Stromal cell of bone marrow (primary cell): ENCODE measurements at regions not wholly inside any gene's neighbourhood (a gene's known extent, or its start where the extent isn't known, plus 50 kb on each side); places are given as distances from the start of the nearest gene placed in this dataset.
A peak's percentile ranks its signal among the peaks of the same experiment; 100 is the strongest.
"Not testable (repeated sequence)": the region's sequence is repeated elsewhere in the genome, so short reads cannot be mapped to it uniquely, and the experiment has no call there.

Source experiments
- DNase-seq: peaks from one replicate; pipeline ENCODE4 v3.0.0-alpha.2; 2012; ENCODE audit warnings: low read depth

DNA sequence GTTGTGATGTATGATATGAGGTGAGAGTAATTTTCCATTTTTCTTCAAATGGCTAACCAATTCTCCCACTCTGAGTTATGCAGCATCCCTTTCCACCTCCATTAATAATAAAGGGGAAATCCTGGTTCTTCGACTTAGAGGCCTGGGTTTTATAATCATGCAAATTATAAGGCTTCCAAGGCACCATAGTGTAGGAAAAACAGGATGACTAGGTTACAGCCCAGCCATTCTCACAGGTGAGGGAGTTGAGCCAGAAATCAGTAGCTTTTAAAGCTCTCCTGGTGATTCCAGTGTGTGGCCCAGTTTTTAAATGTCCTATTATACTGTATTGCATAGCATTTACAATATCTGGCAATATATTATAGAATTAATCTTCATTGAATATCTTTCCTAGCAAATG, 203.1 kb downstream of the ARHGEF9 start:
- DNase-seq = no peak

DNA sequence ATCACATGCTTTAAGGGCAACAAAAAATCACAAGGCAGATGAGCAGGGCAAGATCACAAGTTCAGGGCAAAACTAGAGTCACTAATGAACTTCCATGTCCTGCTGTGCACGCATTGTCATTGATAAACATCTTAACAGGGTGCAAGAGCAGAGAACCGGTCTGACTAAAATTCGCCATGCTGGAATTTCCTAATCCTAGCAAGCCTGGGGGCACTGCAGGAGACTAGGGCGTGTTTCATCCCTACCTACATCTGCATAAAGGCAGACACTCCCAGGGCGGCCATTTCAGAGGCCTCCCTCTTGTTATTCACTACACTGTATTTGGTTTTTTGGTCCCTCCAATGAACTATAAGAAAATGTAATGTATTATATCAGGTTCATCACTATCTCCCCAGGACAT, 203.6 kb downstream of the ARHGEF9 start:
- no peak for DNase-seq

DNA sequence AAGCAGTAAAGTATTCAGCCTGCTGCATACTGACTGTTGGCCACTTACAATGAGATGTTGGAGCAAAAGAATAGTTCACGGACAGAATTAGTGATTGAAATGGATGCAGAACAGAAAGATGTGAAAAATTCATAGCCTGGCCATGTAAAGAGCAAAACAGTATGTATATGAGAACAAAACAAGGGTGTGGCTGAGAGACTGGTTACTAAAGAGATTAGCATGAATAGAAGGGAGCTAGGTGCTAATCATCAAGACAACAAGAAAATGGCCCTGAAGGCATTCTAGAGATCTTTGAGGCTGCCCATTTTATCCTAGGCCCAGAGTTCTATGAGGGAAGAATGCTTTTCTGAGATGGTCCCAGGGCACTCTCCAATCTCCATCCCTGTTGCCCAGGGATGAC, 208.5 kb downstream of the ARHGEF9 start:
- DNase-seq = no peak

DNA sequence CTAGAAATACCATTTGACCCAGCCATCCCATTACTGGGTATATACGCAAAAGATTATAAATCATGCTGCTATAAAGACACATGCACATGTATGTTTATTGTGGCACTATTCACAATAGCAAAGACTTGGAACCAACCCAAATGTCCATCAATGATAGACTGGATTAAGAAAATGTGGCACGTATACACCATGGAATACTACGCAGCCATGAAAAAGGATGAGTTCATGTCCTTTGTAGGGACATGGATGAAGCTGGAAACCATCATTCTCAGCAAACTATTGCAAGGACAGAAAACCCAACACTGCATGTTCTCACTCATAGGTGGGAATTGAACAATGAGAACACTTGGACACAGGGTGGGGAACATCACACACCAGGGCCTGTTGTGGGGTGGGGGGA, 209.3 kb downstream of the ARHGEF9 start:
- not testable (repeated sequence) for DNase-seq

DNA sequence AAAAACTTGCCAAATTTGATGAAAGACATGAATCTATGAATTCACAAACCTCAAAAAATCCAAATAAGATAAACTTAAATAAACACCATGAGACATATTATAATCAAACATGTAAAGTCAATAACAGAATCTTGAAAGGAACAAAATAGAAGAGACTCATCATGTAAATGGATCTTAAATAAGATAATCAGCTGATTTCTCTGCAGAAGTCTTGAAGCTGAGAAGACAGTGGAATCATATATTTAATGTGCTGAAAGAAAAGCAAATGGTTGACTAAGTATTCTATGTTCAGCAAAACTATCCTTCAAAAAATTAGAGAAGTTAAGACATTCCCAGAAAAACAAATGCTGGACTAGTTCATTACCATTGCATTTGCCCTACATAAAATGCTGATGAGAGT, 215.7 kb upstream of the SPIN4 start:
- no peak for DNase-seq

DNA sequence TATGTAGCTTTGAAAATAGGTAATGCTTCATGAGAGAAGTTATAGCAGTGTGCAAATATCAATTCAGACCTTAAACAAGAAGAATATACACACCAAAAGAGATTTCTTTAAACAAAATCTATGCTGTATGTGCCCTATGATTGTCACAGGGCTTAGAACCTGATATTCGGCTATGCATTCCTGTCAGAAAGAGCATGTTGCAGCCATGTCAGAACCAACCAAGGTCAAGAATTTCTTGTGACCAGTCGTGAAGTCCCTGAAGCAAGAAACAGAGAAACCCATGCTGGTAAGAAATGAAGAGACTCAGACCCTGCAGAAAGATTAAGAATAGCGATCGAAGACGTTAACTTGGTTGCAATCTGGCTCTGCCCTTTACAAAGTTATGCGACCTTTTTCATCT, 210.3 kb upstream of the SPIN4 start:
- no peak for DNase-seq

DNA sequence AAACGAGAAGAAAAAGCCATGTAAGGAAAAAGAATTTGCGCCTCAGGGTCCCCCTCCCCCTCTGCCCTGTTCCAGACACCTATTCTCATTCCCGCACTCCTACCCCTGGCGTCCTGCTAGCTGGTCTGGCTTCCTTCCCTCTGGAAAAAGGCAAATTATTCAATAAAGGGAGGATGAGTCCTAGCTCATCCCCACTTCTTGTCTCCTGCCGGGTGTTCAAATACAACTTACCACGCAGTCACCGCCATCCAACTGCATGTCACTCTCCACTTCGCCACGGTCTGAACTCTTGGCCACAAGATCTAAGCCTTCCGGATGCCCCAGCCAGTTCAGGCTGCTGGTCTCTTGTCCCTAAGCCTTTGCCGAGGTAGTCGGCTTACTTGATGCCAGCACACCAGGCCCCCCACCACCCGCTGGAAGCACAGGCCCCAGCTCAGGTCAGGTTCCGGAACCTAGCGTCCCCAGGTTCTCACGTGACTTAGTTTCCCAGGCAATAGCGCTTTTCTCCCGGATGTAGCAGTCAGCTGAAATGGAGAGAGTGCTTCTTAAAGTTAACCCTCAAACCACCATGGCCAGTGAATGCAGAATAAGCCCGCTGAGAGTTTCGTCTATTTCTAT, 209.6 kb upstream of the SPIN4 start:
- peak; percentile 49 for DNase-seq

DNA sequence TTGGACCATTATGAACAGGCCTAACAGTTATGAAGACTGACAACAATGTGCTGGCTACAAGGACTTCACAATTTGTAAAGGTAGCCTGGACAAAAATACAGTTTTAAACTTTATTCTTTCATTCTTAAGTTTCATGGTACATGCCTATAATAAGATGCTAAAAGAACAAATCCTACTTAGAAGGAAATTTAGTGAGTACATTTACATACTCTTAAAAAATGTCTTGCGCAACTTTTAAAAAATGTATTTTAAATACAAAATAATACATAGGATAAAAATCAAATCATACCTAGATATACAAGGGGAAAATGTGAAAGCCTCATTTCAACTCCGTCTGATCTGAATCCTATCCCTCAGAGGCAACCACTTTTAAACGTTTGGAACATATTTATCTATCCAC, 200.7 kb upstream of the SPIN4 start:
- DNase-seq = no peak

DNA sequence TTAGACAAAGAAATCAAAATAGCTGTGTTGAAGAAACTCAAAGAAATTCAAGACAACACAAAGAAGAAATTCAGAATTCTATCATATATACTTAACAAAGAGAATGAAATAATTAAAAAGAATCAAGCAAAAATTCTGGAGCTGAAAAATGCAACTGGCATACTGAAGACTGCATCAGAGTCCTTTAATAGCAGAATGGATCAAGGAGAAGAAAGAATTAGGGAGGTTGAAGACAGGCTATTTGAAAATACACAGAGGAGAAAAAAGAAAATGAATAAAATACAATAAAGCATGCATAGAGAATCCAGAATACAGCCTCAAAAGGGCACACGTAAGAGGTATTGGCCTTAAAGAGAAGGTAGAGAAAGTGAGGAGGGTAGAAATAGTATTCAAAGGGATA, 179.5 kb upstream of the SPIN4 start:
- no peak for DNase-seq

DNA sequence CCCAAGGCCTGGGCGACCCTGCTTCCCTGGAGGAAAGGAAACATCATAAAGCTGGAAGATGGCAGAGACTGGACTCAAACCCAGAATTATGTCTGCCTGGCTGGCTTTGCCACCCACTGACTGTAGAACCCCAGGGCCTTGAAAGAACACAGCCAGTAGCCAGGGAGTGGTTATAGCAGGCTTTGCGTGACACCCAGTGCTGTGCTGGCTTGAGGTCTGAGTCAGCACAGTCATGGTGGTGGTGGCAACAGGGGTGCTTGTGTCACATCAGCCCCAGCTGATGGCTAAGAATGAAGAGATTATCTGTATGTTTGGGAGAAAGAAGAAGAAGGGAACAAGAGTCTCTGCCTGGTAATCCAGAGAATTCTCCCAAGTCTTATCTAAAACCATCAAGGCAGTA, 178.8 kb upstream of the SPIN4 start:
- DNase-seq = no peak

DNA sequence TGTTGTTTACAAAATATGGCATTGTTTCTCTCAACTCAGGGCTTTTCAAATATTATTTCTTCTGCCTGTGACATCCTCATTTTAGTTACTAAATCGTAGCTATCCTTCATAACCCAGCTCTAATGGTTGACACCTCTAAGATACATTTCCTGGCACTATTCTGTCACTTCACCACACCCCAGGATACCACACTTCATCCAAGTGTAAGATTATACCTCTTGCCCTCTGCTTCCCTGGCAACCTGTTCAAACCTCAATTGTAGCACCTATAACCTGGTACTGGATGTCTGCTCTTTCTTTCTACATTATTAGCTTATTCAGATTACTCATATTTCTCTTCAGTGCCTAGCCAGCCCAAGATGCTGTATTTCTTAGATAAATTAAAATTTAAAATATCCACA, 175.7 kb upstream of the SPIN4 start:
- DNase-seq = no peak

DNA sequence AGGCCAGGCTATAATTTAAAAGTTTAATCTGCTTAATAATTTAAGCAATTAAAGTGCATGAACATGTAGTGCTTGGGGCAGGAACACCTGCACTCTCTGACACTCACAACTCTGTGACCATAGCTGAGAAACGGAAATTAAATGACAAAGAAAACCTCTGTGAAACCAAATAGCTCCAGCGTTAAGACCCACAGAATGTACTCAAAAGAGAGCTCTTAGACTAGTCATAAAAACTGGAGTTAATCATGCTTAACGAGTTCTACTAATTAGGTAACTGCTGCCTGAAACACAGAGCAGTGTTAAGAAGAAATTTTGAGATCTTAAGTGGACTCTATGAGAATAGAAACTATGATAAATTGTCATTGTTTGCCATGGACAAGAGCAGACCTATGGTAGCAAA, 174.4 kb upstream of the SPIN4 start:
- DNase-seq = no peak

DNA sequence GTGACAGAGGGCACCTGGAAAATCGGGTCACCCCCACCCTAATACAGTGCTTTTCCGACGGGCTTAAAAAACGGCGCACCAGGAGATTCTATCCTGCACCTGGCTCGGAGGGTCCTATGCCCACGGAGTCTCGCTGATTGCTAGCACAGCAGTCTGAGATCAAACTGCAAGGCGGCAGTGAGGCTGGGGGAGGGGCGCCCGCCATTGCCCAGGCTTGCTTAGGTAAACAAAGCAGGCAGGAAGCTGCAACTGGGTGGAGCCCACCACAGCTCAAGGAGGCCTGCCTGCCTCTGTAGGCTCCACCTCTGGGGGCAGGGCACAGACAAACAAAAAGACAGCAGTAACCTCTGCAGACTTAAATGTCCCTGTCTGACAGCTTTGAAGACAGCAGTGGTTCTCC, 168.2 kb upstream of the SPIN4 start:
- not testable (repeated sequence) for DNase-seq

DNA sequence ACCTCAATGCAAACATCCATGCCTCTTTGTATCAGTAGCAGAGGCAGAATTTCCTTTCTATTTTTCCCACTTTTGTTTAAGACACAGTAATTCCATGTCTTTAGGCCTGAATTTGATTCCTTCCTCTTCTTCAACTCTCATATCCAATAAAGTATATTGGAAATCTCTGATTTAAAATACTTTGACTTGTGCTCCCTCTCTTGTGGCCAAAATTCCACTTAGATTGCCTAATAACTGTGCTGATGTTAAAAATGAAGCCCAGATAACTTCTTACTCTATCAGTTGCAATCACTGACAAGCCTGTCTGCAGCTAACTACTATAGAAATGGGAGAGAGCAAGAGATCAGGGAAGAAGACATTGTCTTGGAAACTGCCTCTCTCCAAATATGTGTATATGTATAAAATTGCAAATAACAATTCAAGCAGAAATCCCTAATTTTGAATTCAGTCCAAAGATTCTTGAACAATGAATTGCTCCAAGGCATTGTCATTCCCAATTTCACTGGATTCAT, 163.5 kb upstream of the SPIN4 start:
- DNase-seq = no peak

DNA sequence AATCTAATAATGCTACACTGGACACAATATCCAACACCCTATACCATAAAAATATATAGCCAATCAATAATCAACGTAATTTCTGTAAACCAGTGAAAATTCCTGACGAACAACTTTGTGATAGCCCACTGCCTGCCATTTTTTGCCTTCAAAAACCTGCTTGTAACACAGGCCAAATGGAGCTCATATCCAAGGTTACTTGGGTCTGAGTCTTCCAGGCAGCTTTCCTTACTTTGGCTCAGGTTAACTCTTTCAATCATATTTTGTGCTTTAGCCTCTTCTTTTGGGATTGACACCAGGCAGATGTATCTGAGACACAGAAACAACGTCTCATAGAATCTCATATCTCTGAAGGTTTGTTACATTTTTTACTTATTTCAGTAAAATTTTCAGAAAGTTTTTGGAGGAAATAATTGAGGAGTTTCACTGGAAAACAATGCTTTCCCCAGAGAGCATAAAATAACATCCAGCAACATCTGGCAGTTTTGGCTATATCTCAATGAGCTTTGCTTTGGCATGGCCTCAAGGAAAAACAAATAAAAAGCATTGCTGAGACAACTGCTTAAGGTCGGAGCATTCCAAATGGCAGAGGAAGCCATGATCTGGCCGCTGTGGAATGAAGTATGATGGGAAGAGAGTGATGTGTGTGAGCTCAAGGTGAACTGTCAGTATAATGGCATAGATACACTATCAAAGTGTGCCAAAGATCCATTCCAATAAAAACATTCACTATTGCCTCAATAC, 162.9 kb upstream of the SPIN4 start:
- peak; percentile 64 for DNase-seq

DNA sequence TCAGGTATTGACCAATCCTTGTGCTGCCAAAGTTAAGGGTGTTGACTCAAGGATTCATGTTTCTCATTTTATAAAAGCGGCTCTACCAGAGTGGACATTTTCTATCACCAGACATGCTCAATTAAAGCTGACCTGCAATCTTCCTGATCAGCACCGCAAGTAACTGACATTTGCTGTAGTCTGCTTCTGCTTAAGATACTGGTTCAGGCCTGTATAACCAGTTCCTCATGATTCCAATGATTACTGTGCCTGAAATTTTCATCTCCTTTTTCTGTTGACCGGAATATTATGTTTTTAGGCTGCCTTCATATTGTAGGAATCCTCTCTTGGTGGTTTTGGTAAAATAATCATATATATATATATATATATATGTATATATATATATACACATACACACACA, 160.2 kb upstream of the SPIN4 start:
- DNase-seq = no peak

DNA sequence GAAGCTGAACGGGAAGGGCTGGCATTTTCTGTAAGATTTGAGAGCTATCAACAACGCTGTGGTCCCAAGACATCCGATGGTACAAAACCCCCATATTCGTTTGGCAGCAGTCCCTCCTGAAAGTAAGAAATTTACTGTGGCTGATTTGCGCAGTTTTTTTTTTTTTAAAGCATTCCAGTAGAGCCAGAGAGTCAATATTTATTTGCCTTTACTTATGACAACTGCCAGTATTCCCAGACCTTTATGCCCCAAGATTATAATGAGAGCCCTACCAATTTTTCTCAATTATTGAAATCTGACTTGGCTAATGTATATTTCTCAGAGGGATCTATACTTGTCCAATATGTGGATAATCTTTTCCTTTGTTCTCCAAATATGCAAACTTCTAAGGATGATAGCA, 157.5 kb upstream of the SPIN4 start:
- DNase-seq = no peak

DNA sequence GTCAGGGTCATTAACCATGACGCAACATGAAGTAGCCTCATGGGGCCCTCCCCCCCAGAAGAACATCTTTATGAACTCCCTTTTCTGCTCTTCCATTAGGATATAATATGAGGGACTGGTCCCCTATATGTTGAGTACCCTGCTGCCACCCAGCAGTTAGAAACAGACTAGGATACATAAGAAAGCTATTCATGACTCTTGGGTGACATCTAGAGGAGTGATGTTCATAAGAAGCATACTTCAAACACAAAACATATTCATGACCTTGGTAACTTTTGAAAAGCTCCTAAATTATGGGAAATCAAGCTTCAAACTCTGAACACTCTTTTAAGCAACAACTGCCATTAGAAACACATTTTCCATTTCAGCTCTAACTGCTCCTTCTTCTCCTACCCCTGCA, 155.2 kb upstream of the SPIN4 start:
- peak; percentile 13 for DNase-seq

DNA sequence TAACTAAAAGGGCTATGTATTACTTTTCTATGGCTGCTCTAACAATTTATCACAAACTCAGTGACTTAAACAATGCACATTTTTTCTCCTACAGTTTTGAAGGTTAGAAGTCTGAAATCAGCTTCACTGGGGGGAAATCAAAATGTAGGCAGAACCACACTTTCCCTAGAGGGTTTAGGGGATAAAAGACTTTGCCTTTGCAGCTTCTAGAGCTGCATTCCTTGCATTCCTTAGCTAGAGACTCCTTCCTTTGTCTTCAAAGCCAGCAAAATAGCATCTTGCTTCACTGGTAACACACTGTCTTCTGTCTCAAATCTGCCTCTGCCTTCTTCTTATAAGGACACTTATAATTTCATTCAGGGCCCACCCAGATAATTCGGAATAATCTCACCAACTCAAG, 152.4 kb upstream of the SPIN4 start:
- DNase-seq = no peak

DNA sequence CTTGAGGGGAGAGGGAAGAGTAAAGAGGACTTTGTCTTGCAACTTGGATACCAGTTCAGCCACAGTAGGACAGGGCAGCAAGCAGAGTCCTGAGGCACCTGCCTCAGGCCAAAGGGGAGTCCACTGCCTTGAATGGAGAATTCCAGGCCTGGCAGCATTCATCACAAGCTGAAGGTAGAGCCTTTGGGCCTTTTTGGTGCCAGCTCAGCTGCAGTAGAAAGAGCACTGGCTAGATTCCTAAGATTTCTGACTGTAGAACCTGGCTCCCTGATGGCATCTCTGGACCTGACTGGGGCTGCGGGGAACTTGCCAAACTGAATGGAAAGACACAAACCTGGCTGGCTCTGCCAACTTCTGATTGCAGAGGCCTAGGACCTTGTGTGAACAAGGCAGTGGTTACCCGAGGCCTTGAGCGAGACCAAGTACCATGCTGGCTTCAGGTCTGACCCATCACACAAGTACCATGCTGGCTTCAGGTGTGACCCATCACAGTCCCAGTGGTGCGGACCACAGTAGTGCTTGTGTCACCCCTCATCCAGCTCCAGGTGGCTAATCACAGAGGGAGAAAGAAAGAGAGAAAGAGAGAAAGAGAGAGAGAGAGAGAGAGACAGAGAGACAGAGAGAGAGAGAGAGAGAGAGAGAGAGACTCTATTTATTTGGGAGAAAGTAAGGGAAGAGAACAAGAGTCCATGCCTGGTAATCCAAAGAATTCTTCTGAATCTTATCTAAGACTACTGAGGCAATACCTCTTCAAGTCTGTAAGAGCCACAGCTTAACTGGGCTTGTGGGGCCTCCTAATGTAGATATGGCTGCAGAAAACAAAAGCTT, 137.6 kb upstream of the SPIN4 start:
- DNase-seq = no peak

DNA sequence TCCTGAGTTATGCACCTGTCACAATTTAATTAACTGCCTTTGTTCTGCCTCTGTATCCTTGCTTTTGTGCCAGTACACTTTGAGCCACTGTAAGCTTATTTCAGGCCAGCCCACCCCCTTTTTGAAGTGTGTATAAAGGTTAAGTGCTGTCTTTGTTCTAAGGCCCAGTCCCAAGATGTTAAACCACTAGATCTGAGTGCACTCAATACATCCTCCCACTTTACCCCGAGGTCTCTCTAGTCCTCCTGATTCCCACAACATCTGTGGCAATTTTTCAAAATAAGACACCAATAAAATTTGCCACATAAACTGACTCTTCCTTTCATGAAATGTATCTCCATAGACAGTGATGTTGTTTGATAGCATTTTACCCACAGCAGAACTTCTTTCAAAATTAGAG, 124.1 kb upstream of the SPIN4 start:
- no peak for DNase-seq

DNA sequence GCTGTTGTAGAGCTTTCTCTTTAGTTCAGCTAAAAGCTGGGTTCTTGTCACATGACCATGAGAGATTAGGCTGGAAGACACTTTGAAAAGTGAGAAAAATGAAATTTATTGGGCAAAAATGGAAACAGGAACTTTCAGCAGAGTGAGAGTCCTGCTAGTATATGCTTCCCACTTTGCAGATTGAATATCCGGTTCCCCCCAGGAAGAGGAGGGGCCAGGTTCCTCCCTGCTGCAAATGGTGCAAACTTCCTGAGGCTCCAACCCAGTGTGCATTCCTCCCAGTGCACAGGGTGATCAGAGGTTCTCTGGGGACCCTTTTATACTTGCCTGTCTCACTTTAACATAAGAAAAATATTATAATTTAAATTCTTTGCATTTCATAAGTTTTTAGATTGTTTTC, 119.9 kb upstream of the SPIN4 start:
- DNase-seq = no peak

DNA sequence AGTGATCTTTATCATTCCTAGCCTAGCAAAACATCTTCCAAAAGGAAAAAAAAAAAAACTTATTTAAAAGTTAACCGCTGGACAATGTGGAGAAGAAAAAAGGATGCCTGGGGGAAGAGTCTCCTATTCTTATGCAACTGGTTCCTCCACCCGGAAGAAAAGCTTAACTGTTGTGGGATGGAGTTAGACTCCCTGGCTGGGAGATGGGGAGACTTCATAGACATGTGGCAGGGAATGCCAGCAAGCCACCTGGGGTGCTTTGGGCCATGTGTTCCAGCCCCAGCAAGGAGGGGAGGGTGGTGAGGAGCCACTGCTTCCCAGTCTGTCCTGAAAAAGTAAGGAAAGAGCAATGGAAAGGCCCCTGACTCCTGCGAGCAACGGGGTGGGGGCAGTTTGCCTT, 119.4 kb upstream of the SPIN4 start:
- no peak for DNase-seq
